22Rv1 (cell line): ENCODE measurements at regions not wholly inside any gene's neighbourhood (a gene's known extent, or its start where the extent isn't known, plus 50 kb on each side); places are given as distances from the start of the nearest gene placed in this dataset.

ENCODE experiments used
- CTCF ChIP-seq: fragments of 450-650 bp; IDR thresholded peaks from 2 replicates; pipeline ENCODE4 v1.5.1; 2017; ENCODE audit warnings: mild to moderate bottlenecking
- ZFX ChIP-seq: fragments of 450-650 bp; IDR thresholded peaks from 2 replicates; pipeline ENCODE4 v1.6.1; 2017; ENCODE audit warnings: antibody characterized with exemption, borderline replicate concordance

DNA sequence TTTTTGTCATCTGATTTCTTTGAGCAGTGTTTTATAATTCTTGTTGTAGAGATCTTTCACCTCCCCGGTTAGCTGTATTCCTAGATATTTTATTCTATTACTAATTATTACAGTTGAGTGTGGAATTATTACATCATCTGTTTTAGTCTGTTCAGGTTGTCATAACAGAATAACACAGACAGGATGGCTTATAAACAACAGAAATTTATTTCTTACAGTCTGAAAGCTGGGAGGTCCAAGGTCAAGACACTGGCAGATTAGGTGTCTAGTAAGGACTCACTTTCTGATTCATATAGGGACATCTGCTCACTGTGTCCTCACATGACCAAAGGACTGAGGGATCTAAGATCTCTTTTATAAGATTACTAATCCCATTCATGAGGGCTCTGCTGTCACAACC lies 121.3 kb upstream of the THBS1 start:
- TF ChIP-seq CTCF (no peak), ZFX (no peak)
